A673 (cell line): ENCODE measurements at regions not wholly inside any gene's neighbourhood (a gene's known extent, or its start where the extent isn't known, plus 50 kb on each side); places are given as distances from the start of the nearest gene placed in this dataset.

Experiments
- CTCF ChIP-seq: fragments of 300-800, 200-600 bp; sonication (generic); conservative IDR thresholded peaks from 2 replicates; pipeline ENCODE4 v1.5.1; 2017; ENCODE audit warnings: low read depth, mild to moderate bottlenecking, antibody characterized with exemption, low read length, moderate library complexity, mixed read lengths
- EZH2 ChIP-seq: fragments of 200-600 bp; sonication (generic); IDR thresholded peaks from 2 replicates; pipeline ENCODE4 v1.6.1; 2017; ENCODE audit warnings: borderline replicate concordance, low read depth, mild to moderate bottlenecking, mixed read lengths, antibody characterized with exemption, low read length; ENCODE audit not compliant: poor library complexity, severe bottlenecking

- TF ChIP-seq CTCF (no peak), EZH2 (no peak)
Observed at GRCh38 chrX:44400588-44400987, 57.1 kb upstream of the EFHC2 start.
